HepG2 (cell line): ENCODE measurements at regions not wholly inside any gene's neighbourhood (a gene's known extent, or its start where the extent isn't known, plus 50 kb on each side); places are given as distances from the start of the nearest gene placed in this dataset.

Experiments used
- ATAC-seq: fragments of 200-7000 bp; cut with Tn5 transposase; 3 replicates; pipeline ENCODE4 v1.9.1; 2020; ENCODE audit warnings: mild to moderate bottlenecking, moderate library complexity
- BruUV-seq: library from RNA; stranded (reverse); fragments of 400-500 nt; replicated peaks from 2 replicates; lab custom pipeline; 2021; lab: Mats Ljungman, UMichigan
- CTCF ChIA-PET: fragments of 300-600 bp; formaldehyde crosslinking; extraction: SDS; loops from one replicate; lab custom pipeline; 2021; ENCODE audit warnings: low total read pairs, inconsistent platforms, low intra/inter-chr PET ratio; lab: Yijun Ruan, JAX
- POLR2A ChIA-PET: fragments of 350-600 bp; sonication (Branson Sonifier 250); formaldehyde crosslinking; loops from one replicate; lab custom pipeline; 2020; ENCODE audit warnings: antibody characterized with exemption, inconsistent platforms; lab: Yijun Ruan, JAX
- DNase-seq: peaks from one replicate; pipeline ENCODE4 v3.0.0-alpha.2; 2015; ENCODE audit warnings: low spot score
- FAIRE-seq: peaks from 3 replicates; lab custom pipeline; 2011; peaks lifted over from hg19 to GRCh38; lab: Jason Lieb, UNC
- H2AFZ ChIP-seq: one replicate; pipeline ENCODE4 v1.6.1; 2011; ENCODE audit warnings: low read length, inconsistent platforms
- H3K27ac ChIP-seq: fragments of 300-600 bp; 3 replicates; pipeline ENCODE4 v1.8.0; 2011; ENCODE audit warnings: mixed run types, mild to moderate bottlenecking, mixed read lengths, low read length, inconsistent platforms; ENCODE audit not compliant: insufficient read depth; ENCODE audit errors: extremely low read length
- H3K27me3 ChIP-seq, 2 experiments: fragments of 200-600 bp in 1 of 2; 2 replicates in 1 of 2; 3 replicates in 1 of 2; pipeline versions ENCODE4 v1.6.0 to v1.8.0; 2011; ENCODE audit warnings: low read length in 2 of 2, mild to moderate bottlenecking in 2 of 2, moderate library complexity in 2 of 2, inconsistent platforms in 1 of 2; ENCODE audit not compliant: insufficient read depth in 2 of 2, control insufficient read depth in 1 of 2
- H3K36me3 ChIP-seq, 2 experiments: fragments of 200-600 bp in 1 of 2; replicated peaks in 1 of 2; 2 replicates in 1 of 2; 3 replicates in 1 of 2; pipeline versions ENCODE4 v1.5.1 to v1.8.0; 2011; ENCODE audit warnings: low read length in 2 of 2, inconsistent platforms in 1 of 2; ENCODE audit not compliant: insufficient read depth in 2 of 2, control insufficient read depth in 1 of 2
- H3K4me1 ChIP-seq: 2 replicates; pipeline ENCODE4 v1.5.1; 2012; ENCODE audit warnings: low read length, inconsistent platforms; ENCODE audit not compliant: insufficient read depth
- H3K4me2 ChIP-seq: 2 replicates; pipeline ENCODE4 v1.6.0; 2011; ENCODE audit warnings: low read depth, low read length, inconsistent platforms
- H3K4me3 ChIP-seq, 3 experiments: fragments of 200-600 bp in 1 of 3; sonication (generic), shearing (Covaris generic) in 1 of 3; replicated peaks in 1 of 3; 2 replicates each; pipeline ENCODE4 v1.5.1; 2011 to 2016; ENCODE audit warnings: low read length in 3 of 3, inconsistent platforms in 2 of 3, low read depth in 2 of 3, mild to moderate bottlenecking in 2 of 3, control low read depth in 1 of 3, mixed read lengths in 1 of 3; ENCODE audit not compliant: insufficient read depth in 1 of 3
- H3K79me2 ChIP-seq: one replicate; pipeline ENCODE4 v1.6.1; 2011; ENCODE audit warnings: low read length, inconsistent platforms; ENCODE audit not compliant: insufficient read depth
- H3K9ac ChIP-seq: 2 replicates; pipeline ENCODE4 v1.6.0; 2011; ENCODE audit warnings: mild to moderate bottlenecking, low read depth, low read length, inconsistent platforms; ENCODE audit not compliant: insufficient read depth
- H3K9me3 ChIP-seq: 2 replicates; pipeline ENCODE4 v1.5.1; 2012; ENCODE audit warnings: mild to moderate bottlenecking, low read length
- H4K20me1 ChIP-seq: 2 replicates; pipeline ENCODE4 v1.6.0; 2011; ENCODE audit warnings: inconsistent platforms, mild to moderate bottlenecking, low read length, moderate library complexity; ENCODE audit not compliant: insufficient read depth
- AKAP8 ChIP-seq: sonication (generic); formaldehyde crosslinking; IDR thresholded peaks from 2 replicates; pipeline ENCODE4 v1.5.1; 2020; ENCODE audit warnings: mild to moderate bottlenecking, missing genetic modification reagents
- HNRNPH1 ChIP-seq: fragments of 200-400 bp; formaldehyde crosslinking; optimal IDR thresholded peaks from 2 replicates; pipeline ENCODE3; 2017; ENCODE audit warnings: mild to moderate bottlenecking, low read depth, low read length
- JUNB ChIP-seq: sonication (generic); formaldehyde crosslinking; IDR thresholded peaks from 2 replicates; pipeline ENCODE4 v1.8.0; 2022; ENCODE audit warnings: missing genetic modification reagents, mild to moderate bottlenecking, borderline replicate concordance
- SALL1 ChIP-seq: sonication (generic); formaldehyde crosslinking; IDR thresholded peaks from 2 replicates; pipeline ENCODE4 v1.8.0; 2022; ENCODE audit warnings: mild to moderate bottlenecking, missing genetic modification reagents
- TCF12 ChIP-seq, 2 experiments: fragments of 450-650 bp in 1 of 2; sonication (generic) in 1 of 2; formaldehyde crosslinking in 1 of 2; IDR thresholded peaks; 2 replicates each; pipeline versions ENCODE4 v1.6.1 to v1.8.0; 2017 to 2022; ENCODE audit warnings: antibody characterized with exemption in 1 of 2, mild to moderate bottlenecking in 1 of 2, missing genetic modification reagents in 1 of 2, moderate library complexity in 1 of 2
- ZNF543 ChIP-seq: sonication (generic); formaldehyde crosslinking; IDR thresholded peaks from 2 replicates; pipeline ENCODE4 v1.4.0; 2020; ENCODE audit warnings: mild to moderate bottlenecking, missing genetic modification reagents
- ZSCAN21 ChIP-seq: sonication (generic); formaldehyde crosslinking; IDR thresholded peaks from 2 replicates; pipeline ENCODE4 v1.8.0; 2022; ENCODE audit warnings: mild to moderate bottlenecking, missing genetic modification reagents, moderate library complexity, borderline replicate concordance
- WGBS: methylation state at CpG from one replicate; pipeline ENCODE4 v1.1.6; 2017; ENCODE audit warnings: low lambda C conversion rate; 5-methylcytosine and 5-hydroxymethylcytosine counted together
- in situ Hi-C: cut with HindIII; loops from 2 replicates; pipeline ENCODE4 v1.10.0; 2017; ENCODE audit warnings: low pct_unique_long_range_greater_than_20kb; ENCODE audit not compliant: extremely low pct_ligation_motif_present
- intact Hi-C: fragments of 100-400 bp; cut with micrococcal nuclease; formaldehyde crosslinking; loops from one replicate; pipeline ENCODE4 v1.10.0; 2022; ENCODE audit not compliant: unreplicated experiment
- TF ChIP-seq, protein P1 (sequence below): sonication (generic); formaldehyde crosslinking; IDR thresholded peaks from 2 replicates; pipeline ENCODE4 v1.8.0; 2022; ENCODE audit warnings: missing genetic modification reagents, mild to moderate bottlenecking, borderline replicate concordance
- TF ChIP-seq, protein P2 (sequence below): IDR thresholded peaks from 2 replicates; pipeline ENCODE4 v1.6.1; 2016
- TF ChIP-seq, protein P3 (sequence below): sonication (generic); formaldehyde crosslinking; IDR thresholded peaks from 2 replicates; pipeline ENCODE4 v1.4.0; 2020; ENCODE audit warnings: missing genetic modification reagents
- TF ChIP-seq, protein P4 (sequence below): sonication (generic); formaldehyde crosslinking; IDR thresholded peaks from 2 replicates; pipeline ENCODE4 v1.4.0; 2020; ENCODE audit warnings: missing genetic modification reagents, mild to moderate bottlenecking, borderline replicate concordance
- TF ChIP-seq, protein P5 (sequence below): sonication (generic); formaldehyde crosslinking; IDR thresholded peaks from 2 replicates; pipeline ENCODE4 v1.4.0; 2020; ENCODE audit warnings: mild to moderate bottlenecking, low read depth, missing genetic modification reagents

DNA sequence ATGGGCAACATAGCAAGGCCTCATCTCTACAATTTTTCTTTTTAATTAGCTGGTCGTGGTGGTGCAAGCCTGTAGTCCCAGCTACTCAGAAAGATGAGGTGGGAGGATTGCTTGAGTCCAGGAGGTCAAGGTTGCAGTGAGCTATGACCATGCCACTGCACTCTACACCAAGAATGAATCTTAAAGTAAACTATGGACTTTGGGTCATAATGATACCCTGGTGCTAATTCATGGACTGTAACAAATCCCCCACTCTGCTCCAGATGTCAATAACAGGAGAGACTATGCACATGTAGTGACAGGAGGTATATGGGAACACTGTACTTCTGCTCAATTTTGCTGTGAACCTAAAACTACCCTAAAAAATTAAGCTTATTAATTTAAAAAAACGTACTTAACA lies 155.4 kb downstream of the CEMIP2 start (continued):
- TF ChIP-seq ZSCAN21 (no peak), AKAP8 (CRISPR knock-in tag) (no peak), TCF12 (IDR thresholded peaks at IDR 0.05) (no peak), TCF12 (CRISPR knock-in tag; IDR thresholded peaks at IDR 0.05) (no peak), SALL1 (CRISPR knock-in tag) (peak; percentile 33)
- TF ChIP-seq, protein P1, sequence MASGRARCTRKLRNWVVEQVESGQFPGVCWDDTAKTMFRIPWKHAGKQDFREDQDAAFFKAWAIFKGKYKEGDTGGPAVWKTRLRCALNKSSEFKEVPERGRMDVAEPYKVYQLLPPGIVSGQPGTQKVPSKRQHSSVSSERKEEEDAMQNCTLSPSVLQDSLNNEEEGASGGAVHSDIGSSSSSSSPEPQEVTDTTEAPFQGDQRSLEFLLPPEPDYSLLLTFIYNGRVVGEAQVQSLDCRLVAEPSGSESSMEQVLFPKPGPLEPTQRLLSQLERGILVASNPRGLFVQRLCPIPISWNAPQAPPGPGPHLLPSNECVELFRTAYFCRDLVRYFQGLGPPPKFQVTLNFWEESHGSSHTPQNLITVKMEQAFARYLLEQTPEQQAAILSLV (CRISPR knock-in tag): no peak
- TF ChIP-seq, protein P2, sequence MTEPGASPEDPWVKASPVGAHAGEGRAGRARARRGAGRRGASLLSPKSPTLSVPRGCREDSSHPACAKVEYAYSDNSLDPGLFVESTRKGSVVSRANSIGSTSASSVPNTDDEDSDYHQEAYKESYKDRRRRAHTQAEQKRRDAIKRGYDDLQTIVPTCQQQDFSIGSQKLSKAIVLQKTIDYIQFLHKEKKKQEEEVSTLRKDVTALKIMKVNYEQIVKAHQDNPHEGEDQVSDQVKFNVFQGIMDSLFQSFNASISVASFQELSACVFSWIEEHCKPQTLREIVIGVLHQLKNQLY: no peak
- TF ChIP-seq, all 625 proteins: peak for 8

DNA sequence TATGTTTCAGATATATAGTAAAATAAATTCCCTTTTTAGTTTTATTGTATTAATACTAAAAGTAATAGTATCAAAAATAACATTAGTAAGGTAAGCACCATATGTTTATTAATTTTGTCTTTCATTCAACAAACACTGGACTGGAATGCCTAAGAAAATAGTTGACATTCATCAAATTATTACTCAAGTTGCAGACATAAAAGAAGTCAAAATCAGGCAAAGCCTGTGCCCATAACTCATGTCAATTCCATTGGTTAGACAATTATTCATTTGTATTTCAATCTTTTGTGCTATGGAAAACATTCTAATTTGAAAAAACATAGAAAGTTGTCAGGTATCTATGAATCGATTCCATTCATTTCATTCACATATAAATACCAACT lies 158.9 kb downstream of the CEMIP2 start:
- ChIA-PET CTCF (no interaction called here), POLR2A (no interaction called here)
- no peaks in the 10 kb centered on the region for H4K20me1 ChIP-seq
- H3K36me3 ChIP-seq: no peaks in the 10 kb centered on the region
- DNase-seq (no peak), ATAC-seq (no peak), FAIRE-seq (no peak)
- no peak overlapping the region for H2AFZ ChIP-seq
- intact Hi-C loops (no loop called here), in situ Hi-C loops (no loop called here)
- H3K9me3 ChIP-seq: peaks cover 10% of the 10 kb centered on the region
- H3K27me3 ChIP-seq: no peaks in the 10 kb centered on the region
- no peak overlapping the region for H3K9ac ChIP-seq
- BruUV-seq: no TSS peak
- H3K79me2 ChIP-seq: no peaks in the 10 kb centered on the region
- H3K4me2 ChIP-seq: no peak overlapping the region
- peaks cover 34% of the 10 kb centered on the region for H3K4me1 ChIP-seq
- H3K27ac ChIP-seq: no peak overlapping the region
- H3K4me3 ChIP-seq: no peak overlapping the region
- WGBS: 90% methylated on average over 1 of the region's 1 CpG
- TF ChIP-seq HNRNPH1: no peak
- TF ChIP-seq, protein P3, sequence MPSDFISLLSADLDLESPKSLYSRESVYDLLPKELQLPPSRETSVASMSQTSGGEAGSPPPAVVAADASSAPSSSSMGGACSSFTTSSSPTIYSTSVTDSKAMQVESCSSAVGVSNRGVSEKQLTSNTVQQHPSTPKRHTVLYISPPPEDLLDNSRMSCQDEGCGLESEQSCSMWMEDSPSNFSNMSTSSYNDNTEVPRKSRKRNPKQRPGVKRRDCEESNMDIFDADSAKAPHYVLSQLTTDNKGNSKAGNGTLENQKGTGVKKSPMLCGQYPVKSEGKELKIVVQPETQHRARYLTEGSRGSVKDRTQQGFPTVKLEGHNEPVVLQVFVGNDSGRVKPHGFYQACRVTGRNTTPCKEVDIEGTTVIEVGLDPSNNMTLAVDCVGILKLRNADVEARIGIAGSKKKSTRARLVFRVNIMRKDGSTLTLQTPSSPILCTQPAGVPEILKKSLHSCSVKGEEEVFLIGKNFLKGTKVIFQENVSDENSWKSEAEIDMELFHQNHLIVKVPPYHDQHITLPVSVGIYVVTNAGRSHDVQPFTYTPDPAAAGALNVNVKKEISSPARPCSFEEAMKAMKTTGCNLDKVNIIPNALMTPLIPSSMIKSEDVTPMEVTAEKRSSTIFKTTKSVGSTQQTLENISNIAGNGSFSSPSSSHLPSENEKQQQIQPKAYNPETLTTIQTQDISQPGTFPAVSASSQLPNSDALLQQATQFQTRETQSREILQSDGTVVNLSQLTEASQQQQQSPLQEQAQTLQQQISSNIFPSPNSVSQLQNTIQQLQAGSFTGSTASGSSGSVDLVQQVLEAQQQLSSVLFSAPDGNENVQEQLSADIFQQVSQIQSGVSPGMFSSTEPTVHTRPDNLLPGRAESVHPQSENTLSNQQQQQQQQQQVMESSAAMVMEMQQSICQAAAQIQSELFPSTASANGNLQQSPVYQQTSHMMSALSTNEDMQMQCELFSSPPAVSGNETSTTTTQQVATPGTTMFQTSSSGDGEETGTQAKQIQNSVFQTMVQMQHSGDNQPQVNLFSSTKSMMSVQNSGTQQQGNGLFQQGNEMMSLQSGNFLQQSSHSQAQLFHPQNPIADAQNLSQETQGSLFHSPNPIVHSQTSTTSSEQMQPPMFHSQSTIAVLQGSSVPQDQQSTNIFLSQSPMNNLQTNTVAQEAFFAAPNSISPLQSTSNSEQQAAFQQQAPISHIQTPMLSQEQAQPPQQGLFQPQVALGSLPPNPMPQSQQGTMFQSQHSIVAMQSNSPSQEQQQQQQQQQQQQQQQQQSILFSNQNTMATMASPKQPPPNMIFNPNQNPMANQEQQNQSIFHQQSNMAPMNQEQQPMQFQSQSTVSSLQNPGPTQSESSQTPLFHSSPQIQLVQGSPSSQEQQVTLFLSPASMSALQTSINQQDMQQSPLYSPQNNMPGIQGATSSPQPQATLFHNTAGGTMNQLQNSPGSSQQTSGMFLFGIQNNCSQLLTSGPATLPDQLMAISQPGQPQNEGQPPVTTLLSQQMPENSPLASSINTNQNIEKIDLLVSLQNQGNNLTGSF (CRISPR knock-in tag): no peak
- TF ChIP-seq, protein P4, sequence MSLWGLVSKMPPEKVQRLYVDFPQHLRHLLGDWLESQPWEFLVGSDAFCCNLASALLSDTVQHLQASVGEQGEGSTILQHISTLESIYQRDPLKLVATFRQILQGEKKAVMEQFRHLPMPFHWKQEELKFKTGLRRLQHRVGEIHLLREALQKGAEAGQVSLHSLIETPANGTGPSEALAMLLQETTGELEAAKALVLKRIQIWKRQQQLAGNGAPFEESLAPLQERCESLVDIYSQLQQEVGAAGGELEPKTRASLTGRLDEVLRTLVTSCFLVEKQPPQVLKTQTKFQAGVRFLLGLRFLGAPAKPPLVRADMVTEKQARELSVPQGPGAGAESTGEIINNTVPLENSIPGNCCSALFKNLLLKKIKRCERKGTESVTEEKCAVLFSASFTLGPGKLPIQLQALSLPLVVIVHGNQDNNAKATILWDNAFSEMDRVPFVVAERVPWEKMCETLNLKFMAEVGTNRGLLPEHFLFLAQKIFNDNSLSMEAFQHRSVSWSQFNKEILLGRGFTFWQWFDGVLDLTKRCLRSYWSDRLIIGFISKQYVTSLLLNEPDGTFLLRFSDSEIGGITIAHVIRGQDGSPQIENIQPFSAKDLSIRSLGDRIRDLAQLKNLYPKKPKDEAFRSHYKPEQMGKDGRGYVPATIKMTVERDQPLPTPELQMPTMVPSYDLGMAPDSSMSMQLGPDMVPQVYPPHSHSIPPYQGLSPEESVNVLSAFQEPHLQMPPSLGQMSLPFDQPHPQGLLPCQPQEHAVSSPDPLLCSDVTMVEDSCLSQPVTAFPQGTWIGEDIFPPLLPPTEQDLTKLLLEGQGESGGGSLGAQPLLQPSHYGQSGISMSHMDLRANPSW (CRISPR knock-in tag): no peak
- TF ChIP-seq JUNB: no peak
- TF ChIP-seq, protein P5, sequence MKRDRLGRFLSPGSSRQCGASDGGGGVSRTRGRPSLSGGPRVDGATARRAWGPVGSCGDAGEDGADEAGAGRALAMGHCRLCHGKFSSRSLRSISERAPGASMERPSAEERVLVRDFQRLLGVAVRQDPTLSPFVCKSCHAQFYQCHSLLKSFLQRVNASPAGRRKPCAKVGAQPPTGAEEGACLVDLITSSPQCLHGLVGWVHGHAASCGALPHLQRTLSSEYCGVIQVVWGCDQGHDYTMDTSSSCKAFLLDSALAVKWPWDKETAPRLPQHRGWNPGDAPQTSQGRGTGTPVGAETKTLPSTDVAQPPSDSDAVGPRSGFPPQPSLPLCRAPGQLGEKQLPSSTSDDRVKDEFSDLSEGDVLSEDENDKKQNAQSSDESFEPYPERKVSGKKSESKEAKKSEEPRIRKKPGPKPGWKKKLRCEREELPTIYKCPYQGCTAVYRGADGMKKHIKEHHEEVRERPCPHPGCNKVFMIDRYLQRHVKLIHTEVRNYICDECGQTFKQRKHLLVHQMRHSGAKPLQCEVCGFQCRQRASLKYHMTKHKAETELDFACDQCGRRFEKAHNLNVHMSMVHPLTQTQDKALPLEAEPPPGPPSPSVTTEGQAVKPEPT (CRISPR knock-in tag): no peak
- TF ChIP-seq ZNF543 (CRISPR knock-in tag): no peak
